GM19025 (cell line): ENCODE measurements at regions not wholly inside any gene's neighbourhood (a gene's known extent, or its start where the extent isn't known, plus 50 kb on each side); places are given as distances from the start of the nearest gene placed in this dataset.
A peak's percentile ranks its signal among the peaks of the same experiment; 100 is the strongest.
"Not testable (repeated sequence)": the region's sequence is repeated elsewhere in the genome, so short reads cannot be mapped to it uniquely, and the experiment has no call there.

Experiments used
- ATAC-seq: cut with Tn5 transposase; IDR thresholded peaks from one replicate; pipeline ENCODE4 v1.9.1; 2021; ENCODE audit warnings: mild to moderate bottlenecking, low read depth, moderate library complexity; ENCODE audit not compliant: unreplicated experiment

DNA sequence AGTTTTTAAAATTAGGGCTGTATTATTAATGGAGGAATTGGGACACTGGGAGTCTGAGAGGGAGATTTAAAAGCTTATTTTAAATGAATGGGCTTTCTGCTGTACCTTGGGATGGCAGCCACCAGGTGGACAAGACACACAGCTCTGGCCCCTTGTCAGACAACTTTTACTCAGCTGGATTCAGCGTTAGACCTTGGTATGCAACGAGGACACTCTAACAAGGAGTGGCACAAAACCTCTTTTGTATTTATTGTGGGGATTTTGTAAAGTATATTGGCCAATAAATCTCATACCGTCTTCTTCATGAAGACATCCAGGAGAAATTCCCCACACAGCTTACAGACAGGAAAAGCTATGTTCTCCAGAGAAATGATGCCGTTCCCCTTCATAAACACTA is 105.7 kb downstream of the LCA5 start:
- no peak for ATAC-seq

DNA sequence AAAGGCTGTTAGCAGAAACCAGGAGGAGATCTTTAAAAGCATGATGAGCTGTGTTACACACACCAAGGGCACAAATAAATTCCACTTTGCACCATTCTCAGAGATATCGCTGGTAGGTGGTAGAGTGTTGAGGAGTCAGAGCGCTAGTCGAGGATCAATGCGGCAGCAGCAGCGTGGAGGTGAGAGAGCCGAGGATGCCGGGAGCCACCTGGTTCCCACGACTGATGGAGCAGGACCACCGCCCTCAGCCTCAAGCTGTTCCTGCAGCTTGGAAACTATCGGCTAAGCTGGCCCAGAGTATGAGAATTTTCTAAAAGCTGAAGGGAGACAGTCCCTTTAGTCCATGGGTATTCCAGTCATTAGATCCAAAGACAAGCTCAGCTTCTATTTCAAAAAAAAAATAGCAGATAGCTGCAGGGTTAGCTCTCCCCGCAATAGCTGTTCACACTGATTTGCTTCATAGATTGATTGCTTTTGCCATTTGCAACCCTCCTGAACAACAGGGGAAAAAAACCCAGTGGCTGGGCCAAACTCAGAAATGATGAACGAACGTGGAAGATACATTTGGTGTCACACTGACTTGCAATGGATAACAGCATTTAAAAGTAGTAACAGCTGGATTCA is 106.2 kb downstream of the LCA5 start:
- ATAC-seq = no peak

- ATAC-seq = no peak
Observed at GRCh38 chr6:79427721-79428120, 109.5 kb downstream of the LCA5 start.

- no peak for ATAC-seq
Observed at GRCh38 chr6:79426625-79427278, 110.5 kb downstream of the LCA5 start.

DNA sequence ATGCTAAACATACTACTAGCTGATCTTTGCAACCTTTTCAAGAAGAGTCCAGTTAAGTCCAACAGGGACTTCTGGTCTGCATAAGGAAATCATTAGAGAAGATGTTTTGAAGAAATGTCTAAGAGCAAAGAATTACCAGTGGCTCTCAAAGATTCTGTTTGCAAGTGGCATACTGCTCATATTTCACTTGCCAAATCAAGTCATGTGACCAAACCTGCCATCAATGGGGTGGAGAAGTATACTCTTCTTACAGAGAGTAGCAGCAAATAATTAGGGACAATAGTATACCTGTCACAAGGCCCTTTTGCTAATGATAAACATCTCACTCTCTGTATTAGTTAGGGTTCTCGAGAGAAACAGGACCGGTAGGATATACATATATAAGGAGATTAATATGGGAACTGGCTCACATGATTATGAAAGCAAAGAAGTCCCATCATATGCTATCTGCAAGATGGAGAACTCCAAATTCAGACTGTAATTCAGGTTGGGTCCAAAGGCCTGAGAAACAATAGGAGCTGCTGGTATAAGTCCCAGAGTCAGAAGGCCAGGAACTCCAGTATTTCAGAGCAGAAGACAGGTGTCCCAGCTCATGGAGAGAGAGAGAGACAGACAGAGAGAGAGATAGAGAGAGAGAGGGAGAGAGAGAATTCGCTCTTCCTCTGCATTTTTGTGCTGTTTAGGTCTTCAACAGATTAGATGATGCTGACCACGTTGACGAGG is 111.5 kb downstream of the LCA5 start:
- no peak for ATAC-seq

GRCh38 chr6:79423216-79423615 is 114.0 kb downstream of the LCA5 start:
- no peak for ATAC-seq

GRCh38 chr6:79422666-79423065 is 114.6 kb downstream of the LCA5 start:
- ATAC-seq = no peak

DNA sequence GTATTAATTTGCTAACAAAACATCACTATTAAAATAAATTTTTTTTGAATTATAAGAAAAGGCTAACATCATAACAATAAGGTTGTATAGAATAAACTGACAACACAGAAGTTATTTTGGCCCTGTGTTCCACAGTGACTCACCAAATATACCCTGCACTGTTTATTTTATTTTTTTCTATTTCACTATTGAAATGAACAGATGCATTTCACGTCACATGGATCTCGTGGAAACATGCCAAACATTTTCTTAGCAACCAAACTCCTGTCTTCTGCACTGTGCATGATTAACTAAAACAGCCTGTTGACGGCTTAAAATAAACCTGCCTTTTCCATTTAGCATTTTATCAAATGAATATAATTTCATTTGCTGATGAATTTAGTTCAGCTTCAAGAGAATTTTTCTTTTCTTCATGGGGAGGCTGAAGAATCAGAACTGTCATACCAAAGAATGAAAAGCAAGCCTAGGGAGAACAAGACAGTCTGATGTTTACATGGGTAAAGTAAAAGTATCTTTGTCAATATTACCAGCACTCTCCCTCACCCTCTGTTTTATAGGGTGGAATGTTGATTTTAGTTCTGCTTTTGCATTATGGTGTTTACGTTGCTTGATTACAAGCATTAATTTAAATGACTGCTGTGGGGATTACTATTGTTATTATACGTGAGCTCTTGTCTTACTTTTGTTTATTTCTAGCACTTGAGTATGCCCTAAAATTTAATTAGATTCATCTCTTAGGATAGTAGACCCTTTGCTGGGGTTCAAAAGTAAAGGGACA is 115.3 kb downstream of the LCA5 start:
- peak; percentile 69 for ATAC-seq

DNA sequence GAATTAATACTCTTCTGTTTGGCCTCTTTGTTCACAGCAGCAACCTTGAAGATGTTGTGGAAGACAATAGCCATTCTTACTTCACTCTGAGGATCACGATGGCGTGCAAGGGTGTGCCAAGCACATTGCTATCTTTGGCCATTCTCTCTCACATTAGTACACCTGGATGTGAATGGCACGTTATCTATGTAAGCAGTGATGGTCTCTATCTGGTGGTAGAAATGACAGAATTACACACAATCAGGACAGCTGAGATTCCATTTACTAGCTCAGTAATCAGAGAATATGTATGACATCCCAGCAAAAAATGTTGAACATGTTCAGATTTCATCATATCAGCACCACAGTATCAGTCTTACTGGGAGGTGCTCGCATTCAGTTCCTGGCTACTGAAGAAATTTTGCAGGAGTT is 116.2 kb downstream of the LCA5 start:
- no peak for ATAC-seq

DNA sequence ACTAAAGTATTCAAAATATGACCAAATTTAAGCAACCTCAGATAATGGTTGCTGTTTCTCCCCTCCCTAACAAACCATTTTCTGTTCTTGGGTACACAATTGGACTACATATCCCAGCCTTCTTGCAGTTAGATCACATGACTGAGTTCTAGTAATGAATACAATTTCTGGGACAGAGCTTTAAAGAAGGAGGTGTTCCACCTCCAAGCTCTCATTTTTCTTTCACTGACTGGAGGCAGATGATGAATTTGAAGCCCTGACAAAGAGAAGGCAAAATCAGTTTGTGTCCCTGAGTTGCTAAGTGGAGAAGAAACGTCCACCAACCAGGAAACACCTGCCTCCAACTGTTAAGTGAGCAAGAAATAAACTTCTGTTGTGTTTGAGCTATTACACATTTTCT is 117.2 kb downstream of the LCA5 start:
- ATAC-seq = no peak

DNA sequence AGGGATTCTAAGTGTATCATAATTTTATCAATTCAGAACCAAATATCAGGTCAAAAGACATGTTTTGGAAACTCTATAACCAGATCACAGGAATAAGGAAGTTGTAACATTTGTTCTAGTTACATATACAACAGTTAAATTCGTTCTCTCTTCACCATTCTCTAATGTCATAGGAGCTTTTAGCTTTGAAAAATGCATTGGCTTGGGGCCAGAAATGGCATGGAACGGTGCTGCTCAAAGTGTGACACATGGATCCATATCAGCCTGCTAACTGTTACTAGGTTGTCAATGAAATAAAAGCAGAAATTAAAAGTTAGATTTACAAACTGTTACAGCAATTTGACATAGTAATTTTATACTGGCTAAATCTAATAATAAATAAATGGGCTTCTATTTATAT is 120.3 kb downstream of the LCA5 start:
- ATAC-seq = no peak

GRCh38 chr6:79413562-79414002 is 123.6 kb downstream of the LCA5 start:
- no peak for ATAC-seq

DNA sequence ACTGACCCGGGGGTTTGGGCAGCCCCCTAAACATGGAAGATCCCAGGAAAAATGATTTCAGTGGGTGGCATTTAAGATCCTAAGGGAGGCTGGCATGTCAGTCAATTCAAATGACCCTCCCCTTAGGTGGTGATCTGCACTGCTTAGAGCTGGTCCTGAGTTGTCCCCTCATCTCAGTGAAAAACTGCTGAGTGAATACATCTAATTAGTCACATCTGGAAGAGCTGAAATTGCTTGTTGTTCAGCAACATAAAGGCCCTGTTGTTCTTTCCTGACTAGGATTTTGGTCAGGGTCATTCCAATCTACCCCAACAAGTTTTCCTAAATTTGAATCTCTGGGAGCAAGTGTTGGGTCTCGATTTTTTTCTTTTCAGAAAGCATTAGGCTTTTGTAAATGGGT is 126.4 kb downstream of the LCA5 start:
- ATAC-seq = no peak

- no peak for ATAC-seq
Observed at GRCh38 chr6:79408256-79408974, 128.8 kb downstream of the LCA5 start.

DNA sequence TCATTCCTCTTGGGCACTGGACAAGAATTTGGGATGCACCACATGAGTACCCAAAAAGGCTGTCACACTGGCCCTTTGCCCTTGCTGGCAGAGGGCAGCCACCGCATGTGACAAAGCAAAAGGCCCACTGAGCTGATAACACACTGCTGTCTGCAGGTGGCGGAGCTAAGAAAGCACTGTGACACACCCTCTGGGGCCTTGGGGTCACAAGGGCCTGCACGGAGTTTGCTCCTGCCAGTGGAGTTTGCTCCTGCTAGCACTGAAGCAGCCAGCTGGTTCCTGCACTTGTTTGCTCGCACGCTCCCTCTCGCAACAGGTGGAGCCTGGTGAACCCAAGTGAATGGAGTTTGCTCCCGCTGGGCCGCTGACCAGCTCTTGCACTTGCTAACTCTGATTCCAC is 132.6 kb downstream of the LCA5 start:
- ATAC-seq = no peak

GRCh38 chr6:79404261-79404660 is 133.0 kb downstream of the LCA5 start:
- no peak for ATAC-seq

DNA sequence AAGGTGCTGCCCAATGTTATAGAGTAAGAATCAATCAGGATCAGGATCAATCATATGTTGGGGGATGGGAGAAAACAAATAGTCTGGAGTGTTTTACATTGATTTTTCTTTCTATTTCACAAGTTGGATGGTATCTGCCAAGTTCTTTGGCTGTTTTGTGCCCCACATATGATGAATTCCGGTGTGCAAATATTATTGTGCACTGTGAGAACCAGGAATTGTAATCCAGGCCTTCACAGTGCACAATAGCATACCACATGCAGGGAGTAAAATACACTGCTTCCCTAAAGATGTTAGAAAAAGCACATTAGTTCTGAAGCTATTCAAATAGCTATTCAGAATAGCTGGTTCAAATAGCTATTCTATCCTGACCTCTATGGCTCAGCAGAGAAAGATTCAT is 133.7 kb downstream of the LCA5 start:
- no peak for ATAC-seq

- no peak for ATAC-seq
Observed at GRCh38 chr6:79403086-79403485, 134.1 kb downstream of the LCA5 start.

GRCh38 chr6:79399499-79399898 is 137.7 kb downstream of the LCA5 start:
- ATAC-seq = no peak

- not testable (repeated sequence) for ATAC-seq
Observed at GRCh38 chr6:79398617-79399016, 138.6 kb downstream of the LCA5 start.
